ENCODE measurements at regions not wholly inside any gene's neighbourhood (a gene's known extent, or its start where the extent isn't known, plus 50 kb on each side); places are given as distances from the start of the nearest gene placed in this dataset.
A peak's percentile ranks its signal among the peaks of the same experiment; 100 is the strongest.

DNA sequence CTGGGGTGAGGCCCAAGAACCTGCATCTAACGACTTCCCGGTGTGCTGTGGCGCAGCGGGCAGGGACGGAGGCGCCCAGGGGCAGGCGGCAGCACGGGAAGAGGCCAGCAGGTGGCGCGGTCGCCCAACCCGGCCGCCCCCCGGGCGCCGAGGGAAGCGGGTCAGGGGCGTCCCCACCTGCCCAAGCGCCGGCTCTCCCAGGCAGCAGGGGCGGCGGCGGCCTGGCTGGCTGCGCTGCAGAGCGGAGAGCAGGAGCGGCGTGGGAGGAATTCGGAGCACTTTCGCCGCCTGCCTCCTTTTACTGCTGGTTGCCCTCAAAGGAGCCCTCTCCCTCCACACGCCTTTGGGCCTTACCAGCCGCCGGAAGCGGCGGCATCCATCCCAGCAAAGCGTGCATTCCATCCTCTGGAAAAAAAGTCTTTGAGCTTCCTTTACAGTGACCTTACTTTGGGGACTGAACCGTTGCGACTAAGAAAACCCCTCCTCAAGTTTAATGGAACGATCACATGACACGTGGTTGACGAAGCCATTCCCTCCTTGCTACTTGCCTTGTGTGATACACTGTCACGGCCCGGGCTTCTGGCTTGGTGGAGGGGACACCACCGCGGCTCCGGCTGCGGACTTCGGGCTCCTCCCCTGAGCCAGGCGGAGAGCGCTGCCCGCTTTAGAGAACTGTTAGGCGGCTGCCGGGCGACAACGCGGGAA, 106.8 kb upstream of the CLMP start:
- peak; percentile 91 for DNase-seq

DNA sequence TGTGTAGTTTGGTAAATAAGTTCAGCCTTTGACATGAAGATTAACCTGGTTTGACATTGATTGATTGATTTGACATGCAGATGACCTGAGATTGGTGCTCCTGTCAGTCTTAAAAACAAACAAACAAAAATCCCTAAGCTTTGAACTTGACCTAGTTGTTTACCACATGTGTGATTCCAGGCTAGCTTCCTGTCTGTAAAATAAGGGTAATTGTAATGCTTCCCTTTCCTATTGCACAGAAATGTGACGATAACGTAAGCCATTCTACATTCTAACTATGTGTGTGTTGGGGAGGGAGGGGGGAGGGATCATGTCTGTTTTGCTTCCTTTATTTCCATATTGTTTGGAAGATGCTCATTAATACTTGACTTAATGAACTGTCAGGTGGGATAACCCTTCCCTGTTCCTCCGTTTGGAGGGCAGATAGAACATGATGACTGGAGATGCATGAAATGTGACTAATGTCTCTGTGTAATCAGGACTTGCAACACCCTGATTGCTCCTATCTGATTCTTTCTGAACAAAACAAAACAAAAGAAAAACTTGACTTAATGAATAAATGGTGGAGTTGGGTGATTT, 106.1 kb upstream of the CLMP start:
- no peak for DNase-seq

- DNase-seq, result no peak
Observed at GRCh38 chr11:123299721-123300120, 104.7 kb upstream of the CLMP start.

DNA sequence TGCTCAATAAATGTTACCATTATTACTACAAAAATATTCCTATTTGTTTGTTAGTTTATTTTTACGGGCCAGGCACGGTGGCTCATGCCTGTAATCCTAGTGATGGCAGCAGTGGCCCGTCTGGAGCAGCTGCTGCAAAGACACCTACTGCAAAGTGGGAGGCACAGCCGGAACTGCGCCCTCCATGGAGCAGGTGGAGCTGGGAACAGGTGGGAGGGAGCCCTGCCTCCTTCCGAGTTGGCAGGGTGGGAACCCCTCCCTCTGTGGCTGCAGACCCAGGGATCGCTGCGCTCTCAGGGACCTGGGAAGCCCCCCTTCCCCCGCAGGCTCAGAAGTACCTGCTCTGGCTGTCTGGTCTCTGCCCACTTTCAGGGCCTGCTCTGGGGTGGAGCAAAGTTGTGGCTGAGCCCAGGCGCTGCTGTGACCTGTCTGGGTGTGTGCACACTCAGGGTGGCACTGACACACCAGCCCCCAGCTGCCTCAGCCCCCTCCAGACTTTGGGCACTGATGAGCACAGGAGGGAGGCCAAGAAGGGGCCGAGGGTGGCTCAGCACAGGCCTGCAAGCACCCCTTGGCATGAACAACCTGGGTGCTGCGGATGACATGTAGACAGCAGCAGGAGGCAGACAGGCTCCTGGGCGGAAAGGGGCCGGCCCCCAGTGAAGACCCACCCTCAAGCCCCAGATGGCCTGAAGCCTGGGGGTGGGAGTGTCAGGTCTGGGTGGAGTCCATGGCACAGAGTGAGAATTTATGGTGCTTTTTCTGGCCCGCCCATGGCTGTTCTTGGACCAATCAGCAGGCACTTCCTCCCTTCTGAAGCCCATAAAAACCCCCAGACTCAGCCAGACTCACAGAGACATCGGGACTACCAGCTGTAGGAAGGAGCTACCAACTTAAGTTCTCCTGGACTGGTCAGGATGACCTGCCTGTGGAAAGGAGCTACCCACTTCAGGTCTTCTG, 103.7 kb upstream of the CLMP start:
- DNase-seq, result no peak

GRCh38 chr11:123292647-123293046, 97.6 kb upstream of the CLMP start:
- no peak for DNase-seq

DNA sequence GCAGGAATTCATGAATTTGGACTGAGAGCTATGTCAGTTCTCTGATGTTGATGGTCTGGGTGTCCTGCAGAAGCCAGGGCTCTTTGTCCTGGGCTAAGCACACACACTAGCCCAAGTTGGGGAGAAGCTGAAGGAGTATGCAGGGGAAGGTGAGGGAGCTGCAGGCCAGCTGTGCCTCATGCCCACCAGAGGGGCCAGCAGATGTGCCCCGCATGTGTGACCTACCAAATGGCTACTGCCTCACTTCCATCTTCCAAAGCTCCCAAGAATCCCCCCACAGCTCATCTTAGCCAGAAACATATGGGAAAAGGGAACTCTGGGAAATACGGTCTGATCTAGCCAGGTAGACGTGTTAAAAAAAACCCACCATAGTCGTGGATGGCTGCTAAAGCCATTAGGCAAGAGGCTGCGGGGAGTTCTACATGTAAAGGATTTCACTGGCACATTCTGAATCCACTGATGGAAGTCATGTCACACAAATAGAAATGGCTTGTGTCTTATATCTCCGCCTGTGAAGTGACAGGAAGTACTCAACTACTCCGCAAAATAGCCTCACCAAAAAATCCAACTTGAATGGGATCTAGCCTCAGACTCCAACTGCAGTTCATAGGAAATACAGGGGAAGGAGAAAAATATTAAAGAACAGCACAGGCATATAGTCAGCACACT, 96.3 kb upstream of the CLMP start:
- DNase-seq, result no peak

DNA sequence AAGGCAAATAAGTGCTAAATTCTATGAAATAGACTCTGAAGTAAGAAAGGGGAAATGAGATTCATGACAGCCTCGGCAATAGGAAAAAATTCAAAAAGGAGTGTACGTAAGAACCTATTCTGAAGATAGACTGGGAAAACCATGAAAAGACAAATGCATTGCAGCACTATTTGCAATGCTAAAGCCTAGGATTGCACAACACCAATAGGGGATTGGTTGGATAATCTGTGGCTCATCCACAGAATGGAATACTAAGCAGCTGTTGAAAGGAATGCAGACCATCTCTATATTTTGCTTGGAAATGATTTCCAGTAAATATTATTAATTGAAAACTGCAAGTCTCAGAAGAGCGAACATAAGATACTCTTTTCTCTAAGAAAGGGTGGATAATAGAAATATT, 91.7 kb upstream of the CLMP start:
- no peak for DNase-seq

DNA sequence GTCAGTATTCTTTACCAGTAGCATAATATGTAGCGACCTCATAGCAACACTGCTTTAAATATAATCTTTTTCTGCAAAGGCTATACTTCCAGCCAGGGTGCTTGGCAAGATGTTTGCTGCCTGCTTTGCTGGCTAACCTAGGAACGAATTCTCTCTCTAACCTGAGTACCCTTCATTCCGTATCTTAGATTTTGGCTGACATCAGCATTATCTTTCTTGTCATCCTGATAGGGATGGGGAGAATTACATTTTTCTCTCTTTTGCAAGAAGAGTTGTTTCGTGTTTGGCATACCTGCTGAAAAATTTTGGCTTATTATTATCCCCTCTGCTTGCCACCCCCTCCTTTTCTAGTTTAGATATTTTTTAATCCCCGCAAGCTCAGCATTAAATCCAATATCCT, 91.2 kb upstream of the CLMP start:
- no peak for DNase-seq

DNA sequence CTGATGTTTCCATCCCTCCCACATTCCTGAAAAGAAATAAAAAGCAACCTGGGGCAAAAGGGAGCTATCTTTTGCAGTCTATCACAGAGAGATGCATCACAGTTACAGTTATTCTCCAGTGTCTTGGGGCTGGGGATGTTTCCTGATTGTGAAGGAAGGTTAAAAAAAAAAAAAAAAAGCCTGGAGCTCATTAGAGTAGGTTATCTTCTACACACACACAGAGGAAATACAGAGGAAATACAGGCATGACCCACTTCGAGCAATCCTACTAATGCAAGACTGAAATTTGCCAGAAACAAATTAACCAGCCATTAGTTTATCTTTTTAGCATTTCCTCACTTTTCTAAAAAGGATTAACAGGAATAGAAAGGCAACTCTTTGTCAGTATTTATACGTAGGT, 89.4 kb upstream of the CLMP start:
- no peak for DNase-seq

GRCh38 chr11:123282597-123282996, 87.5 kb upstream of the CLMP start:
- no peak for DNase-seq

- DNase-seq, result no peak
Observed at GRCh38 chr11:123273616-123274015, 78.6 kb upstream of the CLMP start.

DNA sequence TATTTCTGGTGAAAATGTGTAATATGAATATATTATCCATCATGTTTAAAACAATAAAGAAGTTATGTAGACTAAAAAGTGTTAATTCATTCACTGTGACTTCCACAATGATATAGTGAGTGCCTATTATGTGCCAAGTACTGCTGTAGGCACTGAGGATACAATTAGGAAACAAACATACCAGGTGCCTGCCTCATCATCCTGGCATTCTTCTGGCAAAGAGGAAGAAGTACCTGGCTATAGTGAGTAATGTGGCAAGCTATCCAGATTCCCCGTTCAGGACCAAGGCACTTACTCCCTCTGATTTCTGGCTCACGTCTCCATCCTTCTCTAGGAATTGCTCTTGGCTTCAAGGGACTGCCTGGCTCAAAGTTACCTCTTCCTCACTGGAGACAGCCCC, 77.5 kb upstream of the CLMP start:
- no peak for DNase-seq

- no peak for DNase-seq
Observed at GRCh38 chr11:123268156-123268555, 73.1 kb upstream of the CLMP start.

DNA sequence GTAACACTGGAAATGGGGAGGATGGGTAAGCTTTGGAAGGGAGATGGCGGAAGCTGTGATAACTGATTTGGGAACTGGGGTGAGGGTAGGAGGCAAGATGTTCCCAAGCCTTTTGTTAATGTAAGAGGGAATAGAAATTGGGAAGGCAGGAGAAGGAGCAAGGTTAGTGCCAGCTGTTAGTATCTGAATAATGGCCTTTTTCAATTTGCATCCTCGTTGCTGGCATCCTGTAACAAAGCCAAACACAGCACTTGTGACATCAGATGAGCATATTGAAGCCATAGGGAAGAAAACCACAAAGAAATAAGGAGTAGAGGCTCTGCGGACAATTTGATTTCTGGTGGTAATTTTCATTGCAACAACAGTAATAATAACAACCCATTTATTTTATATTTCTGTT, 70.9 kb upstream of the CLMP start:
- DNase-seq, result no peak

- DNase-seq, result no peak
Observed at GRCh38 chr11:123264431-123264780, 69.4 kb upstream of the CLMP start.

DNA sequence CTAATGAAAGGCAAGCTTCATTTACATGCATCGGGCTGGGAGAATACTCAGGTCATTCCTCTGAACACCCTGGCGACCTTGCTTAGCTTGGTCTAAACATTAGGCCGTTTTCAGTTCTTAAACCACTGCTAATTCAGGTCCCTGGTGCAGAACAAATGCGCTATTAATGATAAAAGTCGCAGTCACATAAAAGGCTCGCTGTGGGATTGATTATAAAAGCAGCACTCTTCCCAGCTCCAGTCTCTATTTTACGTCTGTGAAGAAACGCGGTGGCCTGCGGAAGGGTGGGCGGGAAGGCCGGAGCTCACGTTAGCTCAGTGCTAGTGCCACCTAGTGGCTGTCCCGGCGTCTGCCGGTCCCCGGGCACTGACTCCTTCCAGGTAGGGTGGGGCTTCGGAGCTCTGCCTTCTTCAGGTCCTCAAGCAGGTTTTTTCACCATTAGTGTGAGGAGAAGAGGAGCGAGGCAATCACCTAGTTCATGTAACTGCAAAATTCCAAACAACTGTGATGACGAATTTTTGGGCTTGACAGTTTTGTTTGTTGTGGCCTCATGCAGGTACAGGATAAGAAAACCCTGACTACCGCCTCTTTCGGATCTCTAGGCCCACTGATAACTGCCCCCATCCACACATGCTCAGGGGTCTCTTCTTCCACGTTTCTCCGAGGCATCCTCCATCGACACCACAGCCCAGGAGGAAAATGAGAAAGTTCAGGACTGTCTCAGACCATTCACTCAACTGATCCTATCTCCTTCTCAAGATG, 66.5 kb upstream of the CLMP start:
- DNase-seq, result peak; percentile 91

DNA sequence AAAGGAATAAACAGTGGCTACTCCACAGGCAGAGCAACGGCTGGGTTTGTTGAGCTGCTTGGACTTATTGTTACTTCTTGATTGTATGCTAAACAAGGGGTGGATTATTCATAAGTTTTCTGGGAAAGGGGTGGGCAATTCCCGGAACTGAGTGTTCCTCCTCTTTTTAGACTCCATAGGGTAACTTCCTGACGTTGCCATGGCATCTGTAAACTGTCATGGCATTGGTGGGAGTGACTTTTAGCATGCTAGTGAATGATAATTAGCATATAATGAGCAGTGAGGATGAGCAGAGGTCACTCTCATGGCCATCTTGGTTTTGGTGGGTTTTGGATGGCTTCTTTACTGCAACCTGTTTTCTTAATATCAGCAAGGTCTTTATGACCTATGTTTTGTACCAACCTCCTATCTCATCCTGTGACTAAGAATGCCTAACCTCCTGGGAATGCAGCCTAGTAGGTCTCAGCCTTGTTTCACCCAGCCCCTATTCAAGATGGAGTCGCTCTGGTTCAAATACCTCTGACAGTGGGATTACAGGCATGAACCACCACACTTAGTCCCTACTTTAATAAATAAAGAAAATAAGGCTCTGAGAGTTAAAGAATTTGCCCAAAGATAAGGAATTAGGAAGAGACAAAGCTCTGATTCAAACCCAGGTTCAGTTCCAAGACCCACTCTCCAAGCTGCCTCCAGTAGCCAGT, 65.6 kb upstream of the CLMP start:
- DNase-seq, result no peak

- no peak for DNase-seq
Observed at GRCh38 chr11:123258877-123259276, 63.8 kb upstream of the CLMP start.

DNA sequence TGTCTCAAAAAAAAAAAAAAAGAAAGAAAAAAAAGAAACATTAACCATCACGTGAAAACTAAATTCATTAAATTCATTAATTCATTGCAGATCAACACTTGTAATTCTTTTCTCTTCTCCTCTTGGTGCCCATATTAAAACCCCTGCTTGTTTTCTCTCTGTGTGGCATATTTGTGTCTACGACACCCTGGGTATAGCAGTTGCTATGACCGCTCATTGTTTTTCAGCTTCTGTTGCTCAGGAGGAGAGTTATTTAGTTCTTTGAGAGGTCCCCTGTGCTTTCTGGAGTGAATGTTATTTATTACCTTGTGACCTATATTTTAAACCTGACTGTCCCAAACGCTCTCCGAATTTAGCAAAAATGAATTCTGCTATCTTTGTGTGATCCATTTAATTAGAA, 62.3 kb upstream of the CLMP start:
- no peak for DNase-seq

DNA sequence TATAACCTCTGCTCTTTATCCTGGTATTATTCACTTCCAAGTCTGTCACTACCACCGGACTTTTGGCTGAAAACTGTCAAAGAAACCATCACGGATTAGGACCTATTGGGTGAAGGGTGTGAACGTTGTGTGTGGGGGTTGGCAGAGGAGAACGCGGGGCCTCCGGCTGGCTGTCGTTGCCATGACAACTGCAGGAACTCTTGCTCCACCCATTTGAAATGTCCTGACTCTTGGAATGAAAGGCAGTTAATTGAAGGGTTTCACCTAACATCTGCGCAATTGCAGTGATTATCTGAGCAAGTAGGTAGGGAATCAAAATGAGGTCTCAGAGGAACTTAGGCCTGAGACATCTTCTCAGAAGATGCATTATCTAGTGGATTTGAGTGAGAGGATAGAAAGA, 60.9 kb upstream of the CLMP start:
- no peak for DNase-seq

GRCh38 chr11:123254357-123254756, 59.3 kb upstream of the CLMP start:
- DNase-seq, result no peak

- DNase-seq, result no peak
Observed at GRCh38 chr11:123253911-123254310, 58.9 kb upstream of the CLMP start.
